GM18507 (cell line): ENCODE measurements at regions not wholly inside any gene's neighbourhood (a gene's known extent, or its start where the extent isn't known, plus 50 kb on each side); places are given as distances from the start of the nearest gene placed in this dataset.
"Not testable (repeated sequence)": the region's sequence is repeated elsewhere in the genome, so short reads cannot be mapped to it uniquely, and the experiment has no call there.

Experiments
- DNase-seq: peaks from one replicate; pipeline ENCODE4 v3.0.0; 2011; ENCODE audit warnings: low read depth; ENCODE audit not compliant: insufficient read length; ENCODE audit errors: extremely low spot score
- FAIRE-seq: peaks from 2 replicates; lab custom pipeline; 2011; peaks lifted over from hg19 to GRCh38; lab: Jason Lieb, UNC

DNA sequence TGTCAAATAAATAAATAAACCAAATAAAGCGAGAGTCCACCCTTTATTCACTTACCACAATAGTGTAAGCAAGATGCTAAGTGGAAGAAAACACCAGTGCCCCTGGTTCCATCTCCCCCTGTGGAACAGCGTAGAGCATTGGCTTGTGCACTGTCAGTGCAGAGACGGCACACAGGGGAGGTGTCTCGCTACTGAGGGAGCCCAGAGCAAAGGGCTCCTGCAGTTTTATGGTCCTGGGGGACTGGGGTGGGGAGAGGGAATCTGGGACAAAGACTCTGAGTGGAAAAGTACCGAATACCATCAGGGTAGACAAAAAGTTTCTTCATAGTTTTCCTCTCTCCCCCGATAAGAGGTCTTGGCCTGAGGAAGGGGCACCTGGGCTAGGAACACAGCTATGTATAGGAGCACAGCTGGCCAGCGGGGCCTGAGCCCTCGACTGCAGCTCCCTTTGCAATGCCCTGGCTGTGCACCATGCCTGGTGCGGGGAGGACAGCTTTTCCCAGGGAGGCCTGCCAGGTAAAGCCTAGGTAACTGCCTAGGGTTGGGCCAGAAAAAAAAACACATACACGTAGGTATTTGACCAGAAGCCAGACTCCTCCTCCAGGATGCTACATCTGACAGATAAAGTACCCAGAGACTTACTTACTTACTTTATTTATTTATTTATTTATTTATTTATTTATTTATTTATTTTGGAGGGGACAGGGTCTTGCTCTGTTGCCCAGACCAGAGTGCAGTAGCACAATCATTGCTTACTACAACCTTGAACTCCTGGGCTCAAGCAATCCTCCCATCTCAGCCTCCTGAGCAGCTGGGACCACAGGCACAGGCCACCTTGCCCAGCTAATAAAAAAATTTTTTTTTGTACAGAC is 88.8 kb upstream of the KIF5B start:
- no peak for FAIRE-seq
- no peak for DNase-seq

GRCh38 chr10:32143302-32143847 is 87.2 kb upstream of the KIF5B start:
- DNase-seq, result no peak
- FAIRE-seq, result no peak

DNA sequence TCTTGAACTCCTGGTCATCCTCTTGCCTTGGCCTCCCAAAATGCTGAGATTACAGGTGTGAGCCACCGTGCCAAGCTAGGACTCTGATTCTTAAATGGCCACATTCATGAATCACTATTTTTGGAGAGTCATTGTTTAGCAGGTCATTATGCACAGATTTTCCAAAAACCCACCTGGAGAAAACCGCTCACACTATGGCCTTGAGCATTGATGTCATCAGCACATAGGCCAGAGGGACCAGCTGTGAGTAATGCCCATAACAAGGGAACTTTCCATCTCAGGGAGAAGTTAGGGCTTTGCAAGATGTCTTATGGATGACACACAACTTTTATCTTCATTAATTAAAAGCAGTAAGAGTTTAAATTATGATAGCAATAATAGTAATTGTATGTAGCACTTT is 86.4 kb upstream of the KIF5B start:
- DNase-seq, result no peak
- FAIRE-seq, result no peak

DNA sequence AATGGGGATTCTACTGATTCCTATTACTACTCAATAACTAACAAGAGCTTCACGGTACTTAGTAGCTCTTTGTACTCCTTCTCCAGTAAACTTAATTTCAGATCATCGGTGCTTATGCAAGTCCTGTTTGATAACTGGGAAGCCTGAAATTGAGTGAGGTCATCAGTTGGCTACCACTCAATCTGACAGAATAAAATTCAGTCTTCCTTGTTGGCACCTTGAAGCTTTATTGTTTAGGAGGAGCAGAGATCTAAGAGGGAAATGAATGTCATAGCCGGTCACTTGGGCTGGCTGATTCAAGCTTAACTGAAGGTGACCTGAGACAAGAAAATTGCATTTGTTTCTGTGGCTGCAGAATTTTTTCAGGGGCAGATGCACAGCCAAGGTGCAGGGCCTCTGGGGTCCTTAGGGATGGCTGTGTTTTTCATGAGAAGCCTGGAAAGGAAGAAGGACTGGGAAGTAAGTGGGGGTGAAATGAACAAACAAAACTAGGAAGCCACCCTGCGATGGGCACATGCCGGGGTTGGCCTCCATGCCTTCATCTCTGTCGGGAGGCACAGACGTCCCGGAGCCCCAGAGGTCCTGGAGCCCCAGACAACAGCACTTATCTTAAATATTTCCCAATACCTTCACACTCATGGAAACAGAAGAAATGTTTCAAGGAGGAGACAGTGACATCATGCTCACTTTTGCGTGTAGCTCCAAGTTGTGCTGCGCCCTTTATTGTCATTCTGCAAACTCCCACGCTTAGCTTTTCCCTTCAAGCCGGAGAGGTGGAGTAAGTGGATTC is 85.0 kb upstream of the KIF5B start:
- FAIRE-seq (no peak), DNase-seq (no peak)

DNA sequence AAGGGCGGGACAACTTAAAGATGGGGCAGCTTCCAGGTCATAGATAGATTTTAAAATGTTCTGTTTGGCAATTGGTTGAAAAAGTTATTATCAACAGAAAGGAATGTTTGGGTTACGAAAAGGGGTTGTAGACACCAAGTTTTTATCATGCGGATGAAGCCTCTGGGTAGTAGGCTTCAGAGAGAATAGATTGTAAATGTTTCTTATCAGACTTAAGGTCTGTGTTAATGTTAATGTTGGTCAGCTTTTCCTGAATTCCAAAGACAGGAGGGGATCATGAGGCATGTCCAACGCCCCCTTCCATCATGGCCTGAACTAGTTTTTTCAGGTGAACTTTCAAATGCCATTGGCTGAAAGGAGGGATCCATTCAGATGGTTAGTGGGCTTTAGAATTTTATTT is 84.2 kb upstream of the KIF5B start:
- FAIRE-seq, result no peak

DNA sequence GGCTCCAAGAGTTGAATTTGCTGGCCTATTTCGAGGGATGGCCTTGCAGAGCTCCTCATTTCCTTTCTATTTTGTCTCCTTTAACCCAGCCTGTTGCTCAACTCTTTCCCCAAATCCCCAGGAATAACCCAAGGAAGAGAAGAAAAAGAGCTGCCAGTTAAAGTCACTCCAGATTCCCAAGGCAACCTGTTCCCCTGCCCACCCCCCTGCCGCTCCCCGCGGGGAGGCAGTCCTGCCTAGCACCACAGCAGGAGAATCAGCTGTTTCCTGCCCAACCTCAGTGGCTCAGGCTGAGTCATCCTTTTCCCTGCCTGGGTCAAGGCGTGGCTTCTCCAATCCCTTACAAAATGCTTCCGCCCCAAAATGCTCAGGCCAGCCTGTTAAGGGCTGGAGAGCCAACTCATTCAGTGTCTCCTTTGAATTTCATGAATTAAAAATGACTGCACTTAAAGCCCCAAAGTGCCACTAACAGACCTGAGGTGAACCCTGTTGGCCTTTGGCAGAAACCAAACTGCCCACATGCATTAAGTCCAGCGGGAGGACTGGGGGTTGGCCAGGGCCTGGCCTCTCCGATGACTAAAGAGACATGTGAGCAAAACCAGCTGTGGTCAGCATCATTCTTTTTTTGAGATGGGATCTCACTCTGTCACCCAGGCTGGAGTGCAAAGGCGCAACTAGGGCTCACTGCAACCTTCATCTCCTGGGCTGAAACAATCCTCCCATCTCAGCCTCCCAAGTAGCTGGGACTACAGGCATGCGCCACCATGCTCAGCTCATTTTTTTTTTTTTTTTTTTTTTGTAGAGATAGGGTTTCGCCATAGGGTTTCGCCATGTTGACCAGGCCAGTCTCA is 83.2 kb upstream of the KIF5B start:
- DNase-seq (no peak), FAIRE-seq (no peak)

More for the DNA sequence above, 84.2 kb upstream of the KIF5B start:
- no peak for DNase-seq

DNA sequence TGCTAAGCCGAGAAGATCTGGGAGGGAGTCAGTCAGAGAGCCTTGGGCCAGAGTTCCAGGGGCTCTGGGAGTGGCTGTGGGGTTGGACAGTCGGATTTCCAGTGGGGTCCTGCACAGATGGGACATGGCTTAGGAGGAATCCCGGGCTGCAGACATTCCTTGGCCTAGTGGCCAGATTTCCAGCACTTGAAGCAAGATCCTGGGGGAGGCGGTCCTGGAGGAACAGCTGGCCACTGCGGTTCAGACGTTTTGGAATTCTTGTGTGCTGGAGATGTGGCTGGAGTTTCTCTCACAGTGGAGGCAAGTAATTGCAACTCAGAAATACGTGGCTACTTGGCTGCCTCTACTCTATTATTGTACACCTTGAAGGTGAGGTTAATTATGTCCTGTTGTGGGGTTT is 80.7 kb upstream of the KIF5B start:
- not testable (repeated sequence) for FAIRE-seq

DNA sequence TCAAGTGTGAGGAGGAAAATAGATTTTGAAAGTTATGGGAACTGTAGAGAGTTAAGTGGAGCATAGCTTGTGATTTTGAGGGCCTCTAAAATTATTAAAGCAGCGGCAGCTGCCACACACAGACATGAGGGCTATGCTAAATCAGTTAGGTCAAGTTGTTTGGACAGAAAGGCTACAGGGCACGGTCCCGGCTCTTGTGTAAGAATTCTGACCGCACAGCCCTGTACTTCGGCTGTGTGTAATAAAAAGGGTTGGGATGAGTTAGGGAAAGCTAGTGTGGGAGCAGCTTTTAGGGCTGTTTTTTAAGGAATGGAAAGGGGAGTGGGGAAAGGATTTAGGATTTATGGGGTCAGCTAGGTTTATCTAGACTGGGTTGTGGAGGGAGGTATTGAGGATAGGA is 79.6 kb upstream of the KIF5B start:
- DNase-seq, FAIRE-seq: not testable (repeated sequence)

More for the DNA sequence above, 80.7 kb upstream of the KIF5B start:
- DNase-seq, result not testable (repeated sequence)

DNA sequence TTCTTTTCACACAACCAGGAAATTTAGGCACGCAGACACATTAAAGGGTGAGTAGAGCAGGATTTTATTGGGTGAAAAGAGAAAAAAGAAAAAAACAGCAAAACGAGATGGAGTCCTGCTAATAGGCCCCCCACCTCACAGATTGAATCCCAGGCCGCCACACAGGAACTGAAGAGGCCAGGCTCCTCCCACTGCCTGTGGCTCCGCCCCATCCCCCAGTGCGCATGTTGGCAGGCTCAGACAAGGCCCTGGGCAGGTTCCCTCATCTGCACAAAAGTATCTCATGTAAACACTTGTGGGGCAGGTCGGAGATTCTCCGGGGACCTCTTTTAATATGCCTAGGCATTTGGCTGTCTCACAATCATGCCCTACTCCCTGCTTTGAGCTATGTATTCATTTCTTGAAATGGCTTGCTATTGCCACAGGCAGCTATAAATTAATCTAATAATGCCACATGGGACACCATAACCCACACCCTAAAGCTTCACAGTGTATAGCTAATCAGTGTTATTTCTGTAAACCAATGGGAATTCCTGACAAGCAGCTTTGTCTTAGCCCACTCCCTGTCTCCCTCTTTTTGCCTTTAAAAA is 76.2 kb upstream of the KIF5B start:
- no peak for FAIRE-seq
- DNase-seq, result no peak

DNA sequence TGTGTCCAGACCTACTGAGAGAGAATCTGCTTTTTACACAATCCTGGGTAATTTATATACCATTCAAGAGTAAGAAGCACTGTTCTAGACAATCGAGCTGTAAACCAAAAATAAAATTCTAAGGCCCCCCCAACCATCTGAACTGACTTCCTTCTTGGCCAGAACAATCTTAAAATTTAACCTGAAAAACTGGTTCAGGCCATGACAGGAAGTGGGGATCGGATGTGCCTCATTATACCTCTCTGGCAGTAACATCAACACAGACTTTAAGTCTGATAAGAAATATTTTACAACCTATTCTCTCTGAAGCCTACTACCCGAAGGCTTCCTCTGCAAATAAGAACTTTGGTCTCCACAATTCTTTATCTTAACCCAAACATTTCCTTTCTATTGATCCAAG is 75.2 kb upstream of the KIF5B start:
- DNase-seq, result no peak
- FAIRE-seq, result no peak

DNA sequence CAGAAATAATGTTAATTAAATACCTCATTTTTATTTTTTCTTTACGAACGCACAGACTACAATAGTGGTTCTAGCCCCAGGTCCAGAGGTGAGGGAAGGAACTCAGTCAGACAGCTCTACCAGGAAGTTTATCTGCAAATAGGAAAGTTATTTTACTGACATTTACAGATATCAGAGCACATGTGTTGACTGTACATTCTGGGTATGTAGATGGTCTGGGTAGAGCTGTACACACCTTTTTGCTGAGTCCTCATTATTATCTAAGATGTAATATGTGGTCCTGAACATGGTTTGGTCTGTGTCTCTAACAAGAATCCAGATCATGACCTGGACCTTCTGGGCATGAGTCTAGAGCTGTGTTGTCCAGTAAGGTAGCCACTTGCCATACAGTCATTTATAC is 74.6 kb upstream of the KIF5B start:
- FAIRE-seq (no peak), DNase-seq (no peak)

DNA sequence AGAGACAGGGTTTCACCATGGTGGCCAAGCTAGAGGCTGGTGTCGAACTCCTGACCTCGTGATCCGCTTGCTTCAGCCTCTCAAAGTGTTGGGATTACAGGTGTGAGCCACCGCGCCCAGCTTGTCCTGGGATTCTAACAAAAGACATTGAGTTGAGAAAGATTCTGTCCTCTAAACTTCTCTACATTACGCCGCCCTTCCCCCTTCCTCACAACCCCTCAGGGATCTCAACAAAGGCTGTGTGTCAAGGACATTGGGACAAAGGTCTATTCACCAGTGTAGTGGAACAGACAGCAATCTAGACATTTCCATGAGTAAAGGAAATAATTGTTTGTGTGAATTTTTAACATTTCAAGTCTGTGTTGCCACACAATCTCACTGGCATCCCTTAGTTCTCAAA is 68.8 kb upstream of the KIF5B start:
- no peak for DNase-seq
- no peak for FAIRE-seq

DNA sequence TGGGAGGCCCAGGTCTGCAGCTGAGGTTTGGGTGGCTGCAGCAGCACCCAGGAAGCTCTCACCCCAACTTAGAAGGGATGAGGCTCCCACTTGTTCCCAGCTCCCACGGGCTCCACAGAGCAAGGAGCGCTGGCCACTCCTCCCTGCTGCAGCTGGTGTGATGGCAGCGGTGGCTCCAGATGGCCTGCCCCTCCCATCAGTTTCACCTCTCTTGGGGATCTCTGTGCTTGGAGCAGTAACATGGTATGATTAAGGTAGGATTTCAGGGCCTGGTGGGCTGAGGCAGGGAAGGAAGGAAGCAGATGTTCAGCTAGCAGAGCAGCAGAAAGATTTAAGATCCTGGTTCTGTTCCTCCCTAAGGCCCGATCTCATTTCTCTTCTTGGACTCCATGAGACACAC is 66.8 kb upstream of the KIF5B start:
- DNase-seq (no peak), FAIRE-seq (no peak)

- FAIRE-seq (no peak), DNase-seq (no peak)
Observed at GRCh38 chr10:32121648-32122047, 65.4 kb upstream of the KIF5B start.

GRCh38 chr10:32120147-32120546 is 63.9 kb upstream of the KIF5B start:
- DNase-seq (no peak), FAIRE-seq (no peak)

DNA sequence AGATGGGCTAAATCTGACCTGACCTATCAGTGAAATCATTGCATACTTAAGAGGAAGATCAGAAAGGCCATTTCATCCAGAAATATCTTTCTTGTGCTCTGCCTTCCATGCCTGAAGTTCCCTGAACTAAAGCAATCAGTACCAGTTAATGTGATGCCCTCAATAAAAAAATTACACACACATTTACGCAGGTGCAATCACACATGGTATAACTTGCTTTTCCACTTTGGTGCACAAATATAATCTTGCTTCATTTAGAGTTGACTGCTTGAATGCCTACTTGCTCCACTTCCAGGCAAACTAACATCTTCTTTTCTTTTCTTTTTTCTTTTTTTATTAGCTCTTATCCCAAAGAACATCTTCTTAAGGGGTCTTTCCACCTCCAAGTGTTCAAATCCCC is 58.3 kb upstream of the KIF5B start:
- FAIRE-seq (no peak), DNase-seq (no peak)

DNA sequence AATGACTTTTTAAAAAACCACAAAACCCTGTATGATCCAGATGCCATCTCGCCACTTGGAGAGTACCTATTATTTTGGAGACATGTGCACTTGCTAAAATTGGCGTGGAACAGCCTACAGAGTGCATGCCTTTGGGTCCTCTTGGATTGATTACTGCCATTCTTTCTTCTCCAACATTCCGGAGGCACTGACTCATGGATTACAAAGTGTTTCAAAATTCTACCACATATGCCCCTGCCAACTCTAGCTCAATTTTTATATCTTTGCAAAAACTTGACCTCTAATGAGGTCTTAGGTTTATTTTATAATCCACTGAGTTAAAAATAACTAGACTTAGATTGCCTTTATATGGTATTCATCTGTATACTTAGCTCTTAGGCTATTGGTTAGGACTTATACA is 55.8 kb upstream of the KIF5B start:
- no peak for DNase-seq

DNA sequence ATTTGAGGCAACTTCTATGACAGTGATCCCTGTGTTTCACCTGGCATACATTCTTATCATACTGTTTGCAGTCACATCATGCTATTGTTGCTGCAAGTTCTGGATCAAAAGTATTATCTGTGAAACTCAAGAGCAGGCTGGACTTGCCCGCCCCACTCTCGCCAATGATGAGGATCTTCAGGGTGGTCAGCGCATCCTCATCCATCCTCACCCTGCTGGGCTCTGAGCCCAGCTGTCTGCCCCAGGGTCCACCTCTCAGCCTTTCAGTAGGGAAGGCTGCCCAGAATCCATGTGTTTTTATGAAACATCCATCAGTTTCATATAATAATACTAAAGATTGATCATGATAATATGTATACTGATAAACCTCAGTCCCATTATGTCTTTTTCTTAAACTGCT is 55.4 kb upstream of the KIF5B start:
- DNase-seq, result no peak
- no peak for FAIRE-seq

More for the DNA sequence above, 55.8 kb upstream of the KIF5B start:
- FAIRE-seq, result no peak

DNA sequence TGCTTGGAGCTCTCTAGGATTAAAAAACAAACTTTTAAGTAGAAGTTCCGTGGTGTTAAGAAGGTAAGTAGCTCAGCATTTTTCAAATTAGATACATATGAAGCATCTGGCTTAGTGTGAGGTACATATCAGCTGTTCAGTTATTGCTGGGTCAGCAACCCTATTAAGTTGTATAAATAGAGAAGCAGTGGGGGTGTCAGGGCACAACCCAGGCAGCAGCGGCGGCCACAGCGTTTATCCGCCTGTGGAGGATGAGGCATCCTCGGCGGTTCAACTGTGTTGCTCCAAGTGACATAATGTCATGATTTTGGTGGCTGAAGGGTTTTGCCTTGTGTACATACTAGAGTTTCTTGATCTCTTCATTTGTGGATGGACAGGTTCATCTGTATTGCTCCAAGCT is 54.6 kb upstream of the KIF5B start:
- DNase-seq (no peak), FAIRE-seq (no peak)
